Activated naive CD8-positive, alpha-beta T cell treated with anti-CD3 and anti-CD28 coated beads, Interleukin-2, amount 50 U/mL, for 24 hours (primary cell): ENCODE measurements at regions not wholly inside any gene's neighbourhood (a gene's known extent, or its start where the extent isn't known, plus 50 kb on each side); places are given as distances from the start of the nearest gene placed in this dataset.

ENCODE experiments used
- ATAC-seq: fragments of 150-1000 bp; cut with Tn5 transposase; one replicate; pipeline ENCODE4 v1.10.0; 2021
- DNase-seq: peaks from one replicate; pipeline ENCODE4 v3.0.0; 2021
- H3K27ac Mint-ChIP-seq: one replicate; pipeline ENCODE4 v1.8.0; 2021; ENCODE audit warnings: mild to moderate bottlenecking, mixed read lengths
- H3K27me3 Mint-ChIP-seq: one replicate; pipeline ENCODE4 v1.8.0; 2021; ENCODE audit warnings: mixed read lengths
- H3K36me3 Mint-ChIP-seq: one replicate; pipeline ENCODE4 v1.8.0; 2021; ENCODE audit warnings: low read depth, mixed read lengths
- H3K4me1 Mint-ChIP-seq: one replicate; pipeline ENCODE4 v1.8.0; 2021; ENCODE audit warnings: mixed read lengths
- H3K4me3 Mint-ChIP-seq: one replicate; pipeline ENCODE4 v1.8.0; 2021; ENCODE audit warnings: mild to moderate bottlenecking, moderate library complexity, mixed read lengths
- H3K9me3 Mint-ChIP-seq: one replicate; pipeline ENCODE4 v1.8.0; 2021; ENCODE audit warnings: mixed read lengths

DNA sequence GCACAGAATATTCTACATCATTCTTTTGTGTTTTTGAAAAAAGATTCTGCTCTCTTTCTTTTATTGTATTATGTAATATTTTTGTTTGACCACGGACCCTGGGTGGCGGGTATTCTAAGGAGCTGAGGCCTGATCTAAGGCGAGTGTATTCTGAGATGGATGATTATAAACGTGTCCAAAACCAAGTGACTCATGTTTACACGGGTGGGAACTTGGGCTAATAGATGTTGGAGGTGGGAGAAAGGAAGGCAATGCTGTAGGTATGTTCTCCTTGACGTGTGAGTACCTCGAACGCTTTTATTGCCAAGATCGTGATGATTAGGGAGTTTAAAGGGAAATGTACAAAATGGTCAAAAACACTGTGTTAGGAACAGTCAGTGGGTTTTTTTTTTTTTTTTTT, 188.9 kb upstream of the FAT1 start:
- Mint-ChIP-seq H3K4me1 (no peaks in the 10 kb centered on the region), H3K27ac (no peak overlapping the region), H3K36me3 (no peaks in the 10 kb centered on the region), H3K4me3 (no peak overlapping the region), H3K9me3 (peaks cover 3% of the 10 kb centered on the region), H3K27me3 (no peaks in the 10 kb centered on the region)
- ATAC-seq: no peak
- no peak for DNase-seq

DNA sequence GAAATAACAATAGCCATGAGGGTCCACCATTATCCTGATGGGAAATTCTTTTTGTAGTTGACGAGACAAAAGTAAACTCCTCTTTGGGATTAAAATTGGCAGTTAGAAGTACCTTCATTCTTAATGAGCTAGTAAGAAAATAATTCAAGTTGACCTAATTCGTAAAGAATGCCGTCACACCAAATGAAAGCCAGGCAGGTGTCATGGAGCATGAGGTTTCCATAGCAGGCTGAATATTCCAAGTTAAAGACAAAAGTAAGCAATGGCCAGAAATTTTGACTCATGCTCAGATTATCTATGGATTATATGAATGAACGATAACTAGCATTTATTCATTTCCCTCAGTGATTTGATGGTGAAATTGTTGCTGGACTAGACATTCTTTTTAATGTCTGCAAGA, 192.2 kb upstream of the FAT1 start:
- peaks cover 7% of the 10 kb centered on the region for H3K9me3 Mint-ChIP-seq
- DNase-seq (no peak), ATAC-seq (no peak)
- no peaks in the 10 kb centered on the region for H3K36me3 Mint-ChIP-seq
- H3K4me3 Mint-ChIP-seq: no peak overlapping the region
- no peak overlapping the region for H3K27ac Mint-ChIP-seq
- no peaks in the 10 kb centered on the region for H3K4me1 Mint-ChIP-seq
- H3K27me3 Mint-ChIP-seq: no peaks in the 10 kb centered on the region

DNA sequence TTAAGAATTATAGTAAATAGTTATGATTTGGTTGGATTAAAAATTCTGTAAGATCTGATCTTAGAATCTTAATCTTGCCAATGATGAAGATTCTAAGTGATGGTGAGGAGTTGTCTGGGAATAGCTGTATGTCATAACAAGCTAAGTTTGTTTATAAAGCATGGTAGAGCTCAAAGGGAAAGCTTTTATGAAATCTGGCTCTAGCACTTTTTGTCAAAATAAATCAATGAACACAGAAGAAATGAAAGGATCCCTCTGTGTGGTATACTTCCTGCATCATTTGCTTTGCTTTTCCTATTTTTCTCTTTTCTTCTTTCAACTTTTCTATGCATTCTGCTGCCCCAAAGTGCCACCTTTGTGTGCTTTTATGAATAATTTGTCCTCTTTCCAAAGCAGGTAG, 193.5 kb upstream of the FAT1 start:
- Mint-ChIP-seq H3K4me3 (no peak overlapping the region), H3K9me3 (peaks cover 7% of the 10 kb centered on the region), H3K36me3 (no peaks in the 10 kb centered on the region), H3K27me3 (no peaks in the 10 kb centered on the region), H3K4me1 (no peaks in the 10 kb centered on the region), H3K27ac (no peak overlapping the region)
- ATAC-seq (no peak), DNase-seq (no peak)

DNA sequence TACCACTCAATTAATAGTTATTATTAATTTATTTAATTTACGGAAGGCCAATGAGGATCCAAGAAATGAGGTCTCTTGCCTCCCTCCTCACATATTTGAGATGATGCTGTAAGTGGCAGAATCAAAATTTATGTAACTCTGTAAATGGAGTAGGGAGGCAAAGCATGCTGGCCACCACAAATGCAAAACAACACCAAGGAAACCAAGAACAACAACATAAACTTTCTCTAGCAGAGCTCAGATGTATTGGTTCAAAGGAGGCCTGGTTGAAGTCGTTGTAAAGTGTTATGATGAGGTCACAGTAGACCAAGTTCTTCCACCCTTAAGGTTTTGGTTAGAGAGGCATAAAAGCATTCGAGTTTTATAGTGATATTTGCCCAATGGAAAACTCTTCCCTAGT, 194.8 kb upstream of the FAT1 start:
- Mint-ChIP-seq H3K36me3 (peaks cover 1% of the 10 kb centered on the region), H3K4me3 (no peak overlapping the region), H3K9me3 (peaks cover 8% of the 10 kb centered on the region), H3K4me1 (no peaks in the 10 kb centered on the region), H3K27ac (no peak overlapping the region), H3K27me3 (no peaks in the 10 kb centered on the region)
- DNase-seq (no peak), ATAC-seq (no peak)

DNA sequence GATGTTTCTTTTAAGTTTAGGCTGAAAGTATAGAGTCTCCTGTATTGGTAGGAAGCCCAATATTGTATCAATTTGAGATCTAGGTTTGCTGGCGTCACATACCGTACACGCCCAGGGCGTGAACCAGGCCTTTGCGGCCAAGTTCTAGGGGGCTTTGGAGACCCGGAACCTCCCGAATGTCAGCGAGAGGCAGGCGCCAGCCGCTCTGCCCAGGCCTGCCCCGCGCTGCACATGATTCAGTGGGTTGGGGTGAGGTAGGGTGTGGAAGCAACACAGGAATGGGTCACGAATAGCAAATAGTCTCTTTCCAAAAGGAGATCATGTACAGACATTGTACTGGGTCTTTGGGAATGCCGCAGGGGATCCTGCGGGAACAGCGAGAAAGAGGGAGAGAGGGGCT, 195.7 kb upstream of the FAT1 start:
- Mint-ChIP-seq H3K4me1 (no peaks in the 10 kb centered on the region), H3K36me3 (peaks cover 1% of the 10 kb centered on the region), H3K27ac (no peak overlapping the region), H3K4me3 (no peak overlapping the region), H3K9me3 (peaks cover 11% of the 10 kb centered on the region), H3K27me3 (no peaks in the 10 kb centered on the region)
- DNase-seq (no peak), ATAC-seq (no peak)

DNA sequence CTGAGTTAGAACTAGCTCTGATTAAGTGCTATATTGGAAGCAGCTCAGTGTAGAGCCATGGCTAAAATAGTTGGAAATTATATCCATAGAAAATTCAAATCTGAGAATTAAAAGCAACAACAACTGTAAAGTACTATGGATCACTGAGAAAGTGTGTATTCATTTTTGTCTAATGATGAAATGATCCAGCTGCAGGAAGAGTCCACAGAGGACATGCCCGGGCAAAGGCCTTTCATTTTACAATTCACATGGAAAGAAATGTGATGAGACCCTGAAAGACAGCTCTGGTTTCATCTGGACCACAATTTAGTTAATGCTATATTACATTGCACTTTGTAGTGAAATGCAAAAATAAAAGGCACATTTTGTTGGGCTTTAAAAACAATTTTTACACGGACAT, 196.8 kb upstream of the FAT1 start:
- no peak overlapping the region for H3K27ac Mint-ChIP-seq
- H3K9me3 Mint-ChIP-seq: peaks cover 11% of the 10 kb centered on the region
- H3K27me3 Mint-ChIP-seq: no peaks in the 10 kb centered on the region
- DNase-seq (no peak), ATAC-seq (no peak)
- H3K36me3 Mint-ChIP-seq: peaks cover 1% of the 10 kb centered on the region
- H3K4me3 Mint-ChIP-seq: no peak overlapping the region
- H3K4me1 Mint-ChIP-seq: no peaks in the 10 kb centered on the region

DNA sequence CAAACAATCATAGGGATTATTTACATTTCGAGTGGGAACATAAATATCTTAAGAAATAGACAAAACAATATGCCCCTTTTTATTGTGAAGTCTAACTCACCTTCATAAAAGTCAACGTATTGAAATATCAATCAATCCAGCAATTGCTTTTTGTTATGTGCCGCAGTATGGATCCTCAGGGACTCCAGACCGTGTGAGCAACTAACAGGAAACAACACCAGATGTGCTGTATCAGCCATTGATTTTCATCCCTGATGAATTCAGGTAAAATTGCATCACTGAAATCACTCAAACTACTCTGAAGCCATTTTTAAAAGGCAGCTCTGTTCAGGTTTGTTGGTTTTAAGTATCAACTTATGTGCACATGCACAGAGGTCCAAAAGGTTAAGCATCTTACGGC, 197.3 kb upstream of the FAT1 start:
- H3K4me1 Mint-ChIP-seq: no peaks in the 10 kb centered on the region
- peaks cover 1% of the 10 kb centered on the region for H3K36me3 Mint-ChIP-seq
- no peak overlapping the region for H3K27ac Mint-ChIP-seq
- no peak for ATAC-seq
- peaks cover 11% of the 10 kb centered on the region for H3K9me3 Mint-ChIP-seq
- H3K27me3 Mint-ChIP-seq: no peaks in the 10 kb centered on the region
- no peak for DNase-seq
- no peak overlapping the region for H3K4me3 Mint-ChIP-seq

DNA sequence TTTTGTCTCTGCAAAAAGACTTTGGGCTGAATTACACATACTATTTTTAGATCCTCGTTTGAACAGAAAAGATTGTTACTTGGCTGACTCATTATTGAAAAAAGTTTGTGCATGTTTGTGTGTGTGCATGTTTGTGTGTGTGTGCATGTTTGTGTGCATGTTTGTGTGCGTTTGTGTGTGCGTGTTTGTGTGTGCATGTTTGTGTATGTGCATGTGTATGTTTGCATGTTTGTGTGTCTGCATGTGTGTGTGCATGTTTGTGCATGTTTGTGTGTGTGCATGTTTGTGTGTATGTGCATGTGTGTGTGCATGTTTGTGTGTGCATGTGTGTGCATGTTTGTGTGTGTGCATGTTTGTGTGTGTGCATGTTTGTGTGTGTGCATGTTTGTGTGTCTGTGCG, 201.1 kb upstream of the FAT1 start:
- Mint-ChIP-seq H3K27me3 (no peaks in the 10 kb centered on the region), H3K27ac (no peak overlapping the region), H3K4me1 (no peaks in the 10 kb centered on the region), H3K36me3 (peaks cover 1% of the 10 kb centered on the region), H3K4me3 (no peak overlapping the region), H3K9me3 (peaks cover 4% of the 10 kb centered on the region)
- no peak for ATAC-seq
- DNase-seq: no peak

DNA sequence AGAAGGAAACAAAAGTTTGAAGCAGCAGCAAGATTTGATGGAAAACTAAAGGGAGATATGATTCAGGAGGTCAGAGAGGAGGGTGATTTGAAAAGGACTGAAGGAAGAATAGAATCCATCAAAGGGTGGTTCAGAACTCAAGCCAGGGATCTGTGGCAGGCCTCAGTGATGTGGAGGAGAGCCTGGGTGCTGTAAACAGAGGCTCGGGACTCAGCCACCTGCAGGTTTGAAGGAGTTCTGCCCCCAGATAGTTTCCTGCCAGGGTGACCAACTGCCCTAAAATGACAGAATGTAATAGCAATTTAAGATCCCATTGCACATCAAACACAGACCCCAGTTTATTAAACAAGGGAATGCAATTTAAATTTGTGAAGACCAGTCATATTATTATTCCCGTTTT, 204.0 kb upstream of the FAT1 start:
- Mint-ChIP-seq H3K36me3 (no peaks in the 10 kb centered on the region), H3K27ac (no peak overlapping the region), H3K4me1 (no peaks in the 10 kb centered on the region), H3K4me3 (no peak overlapping the region), H3K27me3 (no peaks in the 10 kb centered on the region), H3K9me3 (peaks cover 13% of the 10 kb centered on the region)
- no peak for ATAC-seq
- DNase-seq: no peak

DNA sequence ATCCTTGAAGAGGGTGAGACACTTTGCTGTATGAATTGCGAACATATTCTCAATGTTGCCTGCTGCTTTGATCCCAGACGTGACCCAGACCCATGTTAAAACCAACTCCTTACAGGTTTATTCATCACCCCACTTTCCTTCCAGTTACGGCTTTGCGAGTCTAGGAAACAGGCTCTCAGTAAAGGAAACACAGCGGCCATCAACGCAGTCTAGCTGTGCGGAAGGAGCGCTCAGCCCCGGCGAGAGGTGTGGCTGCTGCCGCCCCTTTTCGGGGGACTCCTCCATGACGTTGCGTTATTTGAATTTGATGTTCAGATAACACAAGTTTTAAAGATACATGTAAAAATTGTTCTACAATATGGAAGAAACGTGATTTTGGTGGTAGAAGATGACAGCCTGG, 206.4 kb upstream of the FAT1 start:
- H3K4me1 Mint-ChIP-seq: no peaks in the 10 kb centered on the region
- no peak for DNase-seq
- no peak overlapping the region for H3K27ac Mint-ChIP-seq
- H3K9me3 Mint-ChIP-seq: peaks cover 9% of the 10 kb centered on the region
- H3K4me3 Mint-ChIP-seq: no peak overlapping the region
- ATAC-seq: no peak
- no peaks in the 10 kb centered on the region for H3K27me3 Mint-ChIP-seq
- no peaks in the 10 kb centered on the region for H3K36me3 Mint-ChIP-seq

DNA sequence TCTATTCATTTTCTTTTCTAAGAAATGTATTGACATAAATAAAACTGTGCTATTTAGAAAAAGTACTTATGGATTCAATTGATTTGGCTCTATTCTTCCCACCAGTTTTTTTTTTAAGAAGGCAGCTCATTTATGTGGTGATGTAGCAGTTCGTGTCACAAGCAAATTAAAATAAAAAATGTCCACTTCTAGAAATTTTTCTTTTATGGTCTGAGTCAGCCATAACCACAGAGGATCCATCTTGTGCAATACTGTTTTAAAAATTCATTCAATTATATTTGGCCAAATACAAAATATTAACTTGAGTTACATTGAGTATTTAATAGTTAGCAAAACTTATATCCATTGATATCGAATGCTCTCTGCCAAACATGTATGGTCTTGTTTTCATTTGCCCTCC, 207.9 kb upstream of the FAT1 start:
- H3K9me3 Mint-ChIP-seq: peaks cover 9% of the 10 kb centered on the region
- DNase-seq (no peak), ATAC-seq (no peak)
- no peaks in the 10 kb centered on the region for H3K4me1 Mint-ChIP-seq
- no peaks in the 10 kb centered on the region for H3K36me3 Mint-ChIP-seq
- H3K4me3 Mint-ChIP-seq: no peak overlapping the region
- H3K27me3 Mint-ChIP-seq: no peaks in the 10 kb centered on the region
- no peak overlapping the region for H3K27ac Mint-ChIP-seq

DNA sequence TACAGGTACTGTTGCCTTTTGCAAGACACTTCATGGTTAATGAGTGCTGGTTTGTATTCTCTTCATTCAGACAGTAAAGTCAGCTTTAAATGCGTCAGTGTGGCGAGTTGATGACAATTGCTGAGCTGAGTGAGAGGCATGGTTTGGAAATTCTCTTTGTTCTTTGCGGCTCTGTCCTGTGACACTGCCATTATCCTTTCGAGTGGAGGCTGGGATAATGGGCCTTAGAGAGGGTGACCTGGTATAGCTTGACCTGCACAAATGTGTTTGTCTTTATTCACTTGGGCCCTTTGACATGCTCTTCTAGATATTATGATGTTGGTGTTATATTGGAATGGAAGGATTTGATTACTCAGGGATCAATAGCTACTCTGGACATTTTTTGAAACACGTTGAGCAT, 208.5 kb upstream of the FAT1 start:
- Mint-ChIP-seq H3K4me1 (no peaks in the 10 kb centered on the region), H3K27me3 (no peaks in the 10 kb centered on the region), H3K4me3 (no peak overlapping the region), H3K9me3 (peaks cover 9% of the 10 kb centered on the region), H3K36me3 (no peaks in the 10 kb centered on the region), H3K27ac (no peak overlapping the region)
- DNase-seq: no peak
- ATAC-seq: no peak

DNA sequence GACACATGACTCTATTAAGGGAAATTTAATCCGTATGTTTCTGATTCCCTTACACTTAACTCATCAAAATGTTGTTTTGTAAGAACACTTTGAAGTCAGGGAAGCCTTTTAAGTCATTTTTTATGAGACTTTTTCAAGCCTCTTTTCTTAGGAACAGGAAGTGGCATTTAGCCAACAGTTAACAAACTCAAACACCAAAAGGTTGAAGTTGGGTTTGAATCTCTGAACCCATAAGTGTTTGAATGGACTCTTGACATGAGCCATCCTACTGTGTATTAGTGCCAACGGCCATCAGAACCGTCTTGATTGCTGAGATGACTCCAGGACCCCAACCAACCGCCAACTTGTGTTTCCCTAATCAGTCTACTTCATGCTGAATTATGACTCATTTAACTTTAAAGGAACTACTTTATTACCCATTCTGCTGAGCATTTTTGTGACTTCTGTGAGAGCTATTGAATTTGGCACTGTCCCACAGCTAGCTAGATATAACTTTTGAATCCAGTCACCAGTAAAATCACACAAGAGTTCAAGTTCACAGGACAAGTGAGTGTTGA, 209.1 kb upstream of the FAT1 start:
- peaks cover 11% of the 10 kb centered on the region for H3K9me3 Mint-ChIP-seq

DNA sequence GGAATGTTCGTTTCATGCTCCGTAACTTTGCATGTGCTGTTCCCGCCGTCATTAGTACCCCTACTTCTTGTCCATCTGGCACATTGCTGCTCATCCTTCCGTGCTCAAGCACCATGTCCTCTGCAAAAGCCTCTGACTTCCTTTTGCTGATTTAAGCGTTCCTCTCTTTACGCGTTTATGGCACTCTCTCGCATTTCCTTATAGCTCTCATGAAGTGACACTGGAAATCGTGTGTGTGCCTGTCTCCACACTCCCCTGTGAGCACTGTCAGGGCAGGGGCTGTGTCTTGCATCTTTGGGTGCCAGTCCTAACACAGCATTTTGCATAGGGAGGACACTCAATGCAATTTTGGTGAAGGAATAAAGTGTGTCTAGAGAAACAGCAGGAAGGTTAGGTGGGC, 210.6 kb upstream of the FAT1 start:
- ATAC-seq (no peak), DNase-seq (no peak)
- Mint-ChIP-seq H3K36me3 (no peaks in the 10 kb centered on the region), H3K4me3 (no peak overlapping the region), H3K27me3 (no peaks in the 10 kb centered on the region), H3K27ac (no peak overlapping the region), H3K9me3 (peaks cover 17% of the 10 kb centered on the region), H3K4me1 (no peaks in the 10 kb centered on the region)

More for the DNA sequence above, 209.1 kb upstream of the FAT1 start:
- H3K4me3 Mint-ChIP-seq: no peak overlapping the region
- no peak overlapping the region for H3K27ac Mint-ChIP-seq
- no peaks in the 10 kb centered on the region for H3K36me3 Mint-ChIP-seq
- H3K27me3 Mint-ChIP-seq: no peaks in the 10 kb centered on the region
- DNase-seq (no peak), ATAC-seq (no peak)
- H3K4me1 Mint-ChIP-seq: no peaks in the 10 kb centered on the region

DNA sequence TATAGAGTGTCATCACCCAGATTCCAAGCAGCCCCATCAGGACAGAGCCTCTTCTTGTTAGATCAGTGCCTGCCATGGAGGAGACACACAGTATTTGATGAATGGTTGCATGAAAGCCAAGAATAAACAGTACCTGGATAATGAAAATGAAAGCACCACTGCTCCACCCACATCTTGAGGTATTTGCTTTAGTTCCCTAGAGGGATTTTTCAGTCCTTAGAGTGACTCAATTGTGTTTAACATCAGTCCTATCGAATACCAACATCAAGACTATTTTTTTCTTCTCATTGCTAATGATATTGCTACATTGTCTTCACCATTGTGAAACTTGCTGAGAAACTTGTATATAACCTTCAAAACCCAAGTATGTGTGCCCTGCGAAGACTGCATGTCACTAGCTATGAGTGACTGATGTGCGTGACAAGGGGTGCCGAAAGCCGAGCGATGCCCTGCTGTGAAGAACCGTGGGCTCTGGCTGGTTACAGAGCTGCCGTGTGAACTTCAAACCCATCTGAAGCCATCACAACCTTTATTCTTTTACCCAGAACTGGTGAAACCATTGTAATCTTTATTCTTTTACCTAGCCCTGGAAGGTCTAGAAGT, 211.3 kb upstream of the FAT1 start:
- DNase-seq (no peak), ATAC-seq (no peak)
- peaks cover 16% of the 10 kb centered on the region for H3K9me3 Mint-ChIP-seq
- no peaks in the 10 kb centered on the region for H3K4me1 Mint-ChIP-seq
- no peak overlapping the region for H3K4me3 Mint-ChIP-seq
- H3K36me3 Mint-ChIP-seq: no peaks in the 10 kb centered on the region
- no peaks in the 10 kb centered on the region for H3K27me3 Mint-ChIP-seq
- no peak overlapping the region for H3K27ac Mint-ChIP-seq

DNA sequence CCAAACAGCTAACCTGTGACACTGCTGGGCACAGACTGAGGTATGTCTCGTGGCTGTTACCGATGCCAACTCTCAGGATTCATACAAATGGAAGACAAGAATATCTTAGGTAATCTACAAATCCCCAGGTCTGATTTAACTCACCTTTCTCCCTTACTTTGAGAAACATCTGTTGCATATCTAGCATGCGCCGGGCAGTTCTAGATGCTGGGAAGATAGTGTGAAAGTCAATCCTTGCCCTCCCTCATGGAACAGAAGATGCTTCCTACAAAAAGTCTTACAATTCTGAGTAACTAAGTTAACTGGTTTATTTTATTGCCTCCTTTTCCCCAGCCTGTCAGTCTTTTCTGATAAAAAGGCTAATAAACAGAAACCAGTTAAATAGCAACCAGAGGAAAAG, 212.2 kb upstream of the FAT1 start:
- Mint-ChIP-seq H3K4me3 (no peak overlapping the region), H3K27ac (no peak overlapping the region), H3K36me3 (no peaks in the 10 kb centered on the region), H3K27me3 (no peaks in the 10 kb centered on the region), H3K4me1 (no peaks in the 10 kb centered on the region), H3K9me3 (peaks cover 14% of the 10 kb centered on the region)
- no peak for DNase-seq
- no peak for ATAC-seq
